ENCODE measurements at regions not wholly inside any gene's neighbourhood (a gene's known extent, or its start where the extent isn't known, plus 50 kb on each side); places are given as distances from the start of the nearest gene placed in this dataset.
A peak's percentile ranks its signal among the peaks of the same experiment; 100 is the strongest.

GRCh38 chr14:71308671-71309070 lies 401.4 kb downstream of the PCNX1 start:
- Histone ChIP-seq H3K27me3 (ENCODE audit: low read length) (no peaks in the 10 kb centered on the region), H3K4me1 (ENCODE audit: low read length) (peaks cover 4% of the 10 kb centered on the region; the same call in 1 of the 2 replicates), H3K79me2 (ENCODE audit: low read length) (no peaks in the 10 kb centered on the region), H3K4me3 (ENCODE audit: low read length) (no peak overlapping the region), H3K9me2 (replicated peaks; ENCODE audit: insufficient read depth, low read length) (no peaks in the 10 kb centered on the region), H3K4me2 (ENCODE audit: low read depth, low read length, poor library complexity, severe bottlenecking) (no peak overlapping the region), H2AFZ (ENCODE audit: low read length) (no peak overlapping the region), H3K27ac (ENCODE audit: low read length) (no peak overlapping the region), H3K9ac (ENCODE audit: low read length) (no peak overlapping the region), H3K36me3 (ENCODE audit: insufficient read depth, low read length) (no peaks in the 10 kb centered on the region), H3K9me3 (ENCODE audit: low read length) (no peaks in the 10 kb centered on the region), H4K20me1 (ENCODE audit: insufficient read depth, low read depth, low read length) (no peaks in the 10 kb centered on the region)
- no peak for DNase-seq

- no peak overlapping the region for H3K4me3 ChIP-seq (ENCODE audit: low read length)
- no peaks in the 10 kb centered on the region for H4K20me1 ChIP-seq (ENCODE audit: insufficient read depth, low read depth, low read length)
- H3K4me1 ChIP-seq (ENCODE audit: low read length) = peaks cover 4% of the 10 kb centered on the region; the same call in 1 of the 2 replicates
- H3K9me2 ChIP-seq (replicated peaks; ENCODE audit: insufficient read depth, low read length) = no peaks in the 10 kb centered on the region
- no peaks in the 10 kb centered on the region for H3K27me3 ChIP-seq (ENCODE audit: low read length)
- H3K36me3 ChIP-seq (ENCODE audit: insufficient read depth, low read length) = no peaks in the 10 kb centered on the region
- H3K79me2 ChIP-seq (ENCODE audit: low read length) = no peaks in the 10 kb centered on the region
- H3K4me2 ChIP-seq (ENCODE audit: low read depth, low read length, poor library complexity, severe bottlenecking) = no peak overlapping the region
- H2AFZ ChIP-seq (ENCODE audit: low read length) = no peak overlapping the region
- no peak overlapping the region for H3K9ac ChIP-seq (ENCODE audit: low read length)
- H3K9me3 ChIP-seq (ENCODE audit: low read length) = no peaks in the 10 kb centered on the region
- H3K27ac ChIP-seq (ENCODE audit: low read length) = no peak overlapping the region
- no peak for DNase-seq
These were observed 402.5 kb downstream of the PCNX1 start for GRCh38 chr14:71309756-71310155.

GRCh38 chr14:71311061-71311460 lies 403.8 kb downstream of the PCNX1 start:
- Histone ChIP-seq H3K27ac (ENCODE audit: low read length) (no peak overlapping the region), H3K4me2 (ENCODE audit: low read depth, low read length, poor library complexity, severe bottlenecking) (no peak overlapping the region), H3K4me1 (ENCODE audit: low read length) (peaks cover 4% of the 10 kb centered on the region; the same call in 1 of the 2 replicates), H4K20me1 (ENCODE audit: insufficient read depth, low read depth, low read length) (no peaks in the 10 kb centered on the region), H3K27me3 (ENCODE audit: low read length) (no peaks in the 10 kb centered on the region), H3K9ac (ENCODE audit: low read length) (no peak overlapping the region), H3K9me3 (ENCODE audit: low read length) (no peaks in the 10 kb centered on the region), H3K9me2 (replicated peaks; ENCODE audit: insufficient read depth, low read length) (no peaks in the 10 kb centered on the region), H2AFZ (ENCODE audit: low read length) (no peak overlapping the region), H3K36me3 (ENCODE audit: insufficient read depth, low read length) (no peaks in the 10 kb centered on the region), H3K79me2 (ENCODE audit: low read length) (no peaks in the 10 kb centered on the region), H3K4me3 (ENCODE audit: low read length) (no peak overlapping the region)
- DNase-seq = no peak

GRCh38 chr14:71314717-71315116 lies 407.5 kb downstream of the PCNX1 start:
- Histone ChIP-seq H3K4me2 (ENCODE audit: low read depth, low read length, poor library complexity, severe bottlenecking) (no peak overlapping the region), H2AFZ (ENCODE audit: low read length) (no peak overlapping the region), H3K9me3 (ENCODE audit: low read length) (no peaks in the 10 kb centered on the region), H3K9me2 (replicated peaks; ENCODE audit: insufficient read depth, low read length) (no peaks in the 10 kb centered on the region), H3K4me3 (ENCODE audit: low read length) (no peak overlapping the region), H3K79me2 (ENCODE audit: low read length) (no peaks in the 10 kb centered on the region), H4K20me1 (ENCODE audit: insufficient read depth, low read depth, low read length) (no peaks in the 10 kb centered on the region), H3K4me1 (ENCODE audit: low read length) (peaks cover 9% of the 10 kb centered on the region), H3K9ac (ENCODE audit: low read length) (no peak overlapping the region), H3K27me3 (ENCODE audit: low read length) (no peaks in the 10 kb centered on the region), H3K27ac (ENCODE audit: low read length) (no peak overlapping the region), H3K36me3 (ENCODE audit: insufficient read depth, low read length) (no peaks in the 10 kb centered on the region)
- no peak for DNase-seq

GRCh38 chr14:71317385-71318096 lies 410.3 kb downstream of the PCNX1 start:
- Histone ChIP-seq H3K36me3 (ENCODE audit: insufficient read depth, low read length) (no peaks in the 10 kb centered on the region), H3K4me3 (ENCODE audit: low read length) (no peak overlapping the region), H3K79me2 (ENCODE audit: low read length) (no peaks in the 10 kb centered on the region), H3K27me3 (ENCODE audit: low read length) (no peaks in the 10 kb centered on the region; the same call in 1 of the 2 replicates), H3K4me1 (ENCODE audit: low read length) (peaks cover 27% of the 10 kb centered on the region), H3K4me2 (ENCODE audit: low read depth, low read length, poor library complexity, severe bottlenecking) (no peak overlapping the region), H2AFZ (ENCODE audit: low read length) (no peak overlapping the region), H3K9me3 (ENCODE audit: low read length) (no peaks in the 10 kb centered on the region), H3K9me2 (replicated peaks; ENCODE audit: insufficient read depth, low read length) (no peaks in the 10 kb centered on the region), H4K20me1 (ENCODE audit: insufficient read depth, low read depth, low read length) (peaks cover 5% of the 10 kb centered on the region; the same call in 1 of the 2 replicates), H3K9ac (ENCODE audit: low read length) (no peak overlapping the region), H3K27ac (ENCODE audit: low read length) (no peak overlapping the region)
- DNase-seq = no peak

GRCh38 chr14:71318097-71318459 lies 410.8 kb downstream of the PCNX1 start:
- peaks cover 32% of the 10 kb centered on the region for H3K4me1 ChIP-seq (ENCODE audit: low read length)
- no peaks in the 10 kb centered on the region for H3K9me3 ChIP-seq (ENCODE audit: low read length)
- no peaks in the 10 kb centered on the region for H3K9me2 ChIP-seq (replicated peaks; ENCODE audit: insufficient read depth, low read length)

GRCh38 chr14:71319666-71320065 lies 412.4 kb downstream of the PCNX1 start:
- Histone ChIP-seq H3K4me3 (ENCODE audit: low read length) (peak overlapping the region; percentile 82), H3K27ac (ENCODE audit: low read length) (no peak overlapping the region), H3K9me2 (replicated peaks; ENCODE audit: insufficient read depth, low read length) (no peaks in the 10 kb centered on the region), H3K4me2 (ENCODE audit: low read depth, low read length, poor library complexity, severe bottlenecking) (peak overlapping the region; percentile 76), H3K9me3 (ENCODE audit: low read length) (no peaks in the 10 kb centered on the region), H3K36me3 (ENCODE audit: insufficient read depth, low read length) (no peaks in the 10 kb centered on the region), H3K4me1 (ENCODE audit: low read length) (peaks cover 35% of the 10 kb centered on the region), H2AFZ (ENCODE audit: low read length) (peak overlapping the region; percentile 66), H4K20me1 (ENCODE audit: insufficient read depth, low read depth, low read length) (peaks cover 12% of the 10 kb centered on the region; the same call in 1 of the 2 replicates), H3K9ac (ENCODE audit: low read length) (peak overlapping the region; percentile 84), H3K79me2 (ENCODE audit: low read length) (no peaks in the 10 kb centered on the region), H3K27me3 (ENCODE audit: low read length) (no peaks in the 10 kb centered on the region; the same call in none of the 2 replicates)
- DNase-seq = peak; percentile 77

More at GRCh38 chr14:71318097-71318459, 410.8 kb downstream of the PCNX1 start:
- H3K4me2 ChIP-seq (ENCODE audit: low read depth, low read length, poor library complexity, severe bottlenecking) = no peak overlapping the region
- no peaks in the 10 kb centered on the region for H3K79me2 ChIP-seq (ENCODE audit: low read length)
- H3K36me3 ChIP-seq (ENCODE audit: insufficient read depth, low read length) = no peaks in the 10 kb centered on the region
- H3K27me3 ChIP-seq (ENCODE audit: low read length) = no peaks in the 10 kb centered on the region; the same call in 1 of the 2 replicates
- H3K9ac ChIP-seq (ENCODE audit: low read length) = no peak overlapping the region
- no peak overlapping the region for H2AFZ ChIP-seq (ENCODE audit: low read length)
- H3K27ac ChIP-seq (ENCODE audit: low read length) = no peak overlapping the region
- H3K4me3 ChIP-seq (ENCODE audit: low read length) = no peak overlapping the region
- no peak for DNase-seq
- H4K20me1 ChIP-seq (ENCODE audit: insufficient read depth, low read depth, low read length) = peaks cover 5% of the 10 kb centered on the region; the same call in 1 of the 2 replicates

- Histone ChIP-seq H3K27me3 (ENCODE audit: low read length) (no peaks in the 10 kb centered on the region; the same call in none of the 2 replicates), H3K36me3 (ENCODE audit: insufficient read depth, low read length) (no peaks in the 10 kb centered on the region), H3K79me2 (ENCODE audit: low read length) (no peaks in the 10 kb centered on the region), H3K9me3 (ENCODE audit: low read length) (no peaks in the 10 kb centered on the region), H3K9ac (ENCODE audit: low read length) (peak within 1 kb of the TSS; percentile 84), H3K4me1 (ENCODE audit: low read length) (peaks cover 40% of the 10 kb centered on the region), H3K4me3 (ENCODE audit: low read length) (peak within 1 kb of the TSS; percentile 82), H3K4me2 (ENCODE audit: low read depth, low read length, poor library complexity, severe bottlenecking) (peak within 1 kb of the TSS; percentile 76), H3K9me2 (replicated peaks; ENCODE audit: insufficient read depth, low read length) (no peaks in the 10 kb centered on the region), H4K20me1 (ENCODE audit: insufficient read depth, low read depth, low read length) (peaks cover 17% of the 10 kb centered on the region; the same call in 1 of the 2 replicates), H3K27ac (ENCODE audit: low read length) (no peak within 1 kb of the TSS), H2AFZ (ENCODE audit: low read length) (peak within 1 kb of the TSS; percentile 82)
- peak; percentile 100 for DNase-seq
These were observed 413.0 kb downstream of the PCNX1 start, which contains the start of gene SIPA1L1 for GRCh38 chr14:71320107-71320733. SIPA1L1 (plus strand) TSS chr14:71320476.
